HepG2 (cell line): ENCODE measurements at regions not wholly inside any gene's neighbourhood (a gene's known extent, or its start where the extent isn't known, plus 50 kb on each side); places are given as distances from the start of the nearest gene placed in this dataset.

Experiments used
- CTCF ChIP-seq: sonication (generic); formaldehyde crosslinking; IDR thresholded peaks from 2 replicates; pipeline ENCODE4 v1.5.0; 2020; ENCODE audit warnings: mild to moderate bottlenecking, missing genetic modification reagents, moderate library complexity
- HES4 ChIP-seq: sonication (generic); formaldehyde crosslinking; IDR thresholded peaks from 2 replicates; pipeline ENCODE4 v1.9.0; 2021; ENCODE audit warnings: mild to moderate bottlenecking, missing genetic modification reagents, borderline replicate concordance
- HOXA3 ChIP-seq: sonication (generic); formaldehyde crosslinking; IDR thresholded peaks from 2 replicates; pipeline ENCODE4 v1.5.0; 2020; ENCODE audit warnings: missing genetic modification reagents
- IRF1 ChIP-seq: sonication (generic); formaldehyde crosslinking; IDR thresholded peaks from 2 replicates; pipeline ENCODE4 v1.4.0; 2020; ENCODE audit warnings: low read depth, mild to moderate bottlenecking, missing genetic modification reagents
- MED13 ChIP-seq: sonication (generic); formaldehyde crosslinking; IDR thresholded peaks from 2 replicates; pipeline ENCODE4 v1.5.0; 2020; ENCODE audit warnings: missing genetic modification reagents
- MYC ChIP-seq: sonication (generic); formaldehyde crosslinking; IDR thresholded peaks from 2 replicates; pipeline ENCODE4 v1.9.0; 2021; ENCODE audit warnings: missing genetic modification reagents, borderline replicate concordance
- SKIL ChIP-seq: sonication (generic); formaldehyde crosslinking; IDR thresholded peaks from 2 replicates; pipeline ENCODE4 v1.8.0; 2022; ENCODE audit warnings: missing genetic modification reagents, mild to moderate bottlenecking, moderate library complexity, borderline replicate concordance
- SMC3 ChIP-seq: IDR thresholded peaks from 2 replicates; pipeline ENCODE4 v1.6.1; 2011; ENCODE audit warnings: low read length, improper control_type of control experiment
- SP5 ChIP-seq: IDR thresholded peaks from 2 replicates; pipeline ENCODE4 v1.6.1; 2016; ENCODE audit warnings: low read depth, borderline replicate concordance
- TBP ChIP-seq: sonication (generic); formaldehyde crosslinking; IDR thresholded peaks from 2 replicates; pipeline ENCODE4 v1.5.0; 2020; ENCODE audit warnings: missing genetic modification reagents
- ZBTB33 ChIP-seq: sonication (generic); formaldehyde crosslinking; IDR thresholded peaks from 2 replicates; pipeline ENCODE4 v1.4.0; 2020; ENCODE audit warnings: missing genetic modification reagents
- ZMAT3 ChIP-seq: sonication (generic); formaldehyde crosslinking; conservative IDR thresholded peaks from 2 replicates; pipeline ENCODE4 v1.7.0; 2021; ENCODE audit warnings: missing genetic modification reagents
- ZNF468 ChIP-seq: sonication (generic); formaldehyde crosslinking; IDR thresholded peaks from 2 replicates; pipeline ENCODE4 v1.8.0; 2022; ENCODE audit warnings: mild to moderate bottlenecking, moderate library complexity, missing genetic modification reagents
- ZNF577 ChIP-seq: sonication (generic); formaldehyde crosslinking; IDR thresholded peaks from 2 replicates; pipeline ENCODE4 v1.4.0; 2020; ENCODE audit warnings: mild to moderate bottlenecking, low read depth, missing genetic modification reagents, borderline replicate concordance

- TF ChIP-seq ZNF577 (CRISPR knock-in tag): no peak
- no peak for TF ChIP-seq SMC3
- no peak for TF ChIP-seq ZBTB33 (CRISPR knock-in tag)
- no peak for TF ChIP-seq IRF1 (CRISPR knock-in tag)
- TF ChIP-seq SKIL (CRISPR knock-in tag): no peak
- no peak for TF ChIP-seq MYC
- no peak for TF ChIP-seq SP5 (CRISPR knock-in tag)
- TF ChIP-seq ZMAT3: no peak
- TF ChIP-seq HES4 (CRISPR knock-in tag): no peak
- TF ChIP-seq CTCF (CRISPR knock-in tag): no peak
- no peak for TF ChIP-seq TBP (CRISPR knock-in tag)
- no peak for TF ChIP-seq MED13 (CRISPR knock-in tag)
- no peak for TF ChIP-seq ZNF468 (CRISPR knock-in tag)
- TF ChIP-seq HOXA3: no peak
Observed at GRCh38 chr4:41870035-41870434, 65.2 kb upstream of the TMEM33 start.
